Endodermal cell (in vitro differentiated cells): ENCODE measurements at regions not wholly inside any gene's neighbourhood (a gene's known extent, or its start where the extent isn't known, plus 50 kb on each side); places are given as distances from the start of the nearest gene placed in this dataset.

Experiments
- DNase-seq: peaks from one replicate; pipeline ENCODE4 v3.0.0-alpha.2; 2017
- H3K27ac ChIP-seq: 2 replicates; pipeline ENCODE4 v1.5.1; 2013; ENCODE audit warnings: mild to moderate bottlenecking, low read depth, low read length, moderate library complexity
- H3K27me3 ChIP-seq: 2 replicates; pipeline ENCODE4 v1.6.1; 2013; ENCODE audit warnings: mild to moderate bottlenecking, low read length, moderate library complexity; ENCODE audit not compliant: insufficient read depth, control insufficient read depth, poor library complexity, severe bottlenecking
- H3K36me3 ChIP-seq: 2 replicates; pipeline ENCODE4 v1.7.0; 2013; ENCODE audit warnings: mild to moderate bottlenecking, low read length, moderate library complexity; ENCODE audit not compliant: control insufficient read depth, insufficient read depth
- H3K4me1 ChIP-seq: one replicate; pipeline ENCODE4 v1.7.0; 2013; ENCODE audit warnings: low read length; ENCODE audit not compliant: control insufficient read depth, insufficient read depth
- H3K4me3 ChIP-seq: 2 replicates; pipeline ENCODE4 v1.5.1; 2013; ENCODE audit warnings: mild to moderate bottlenecking, low read length, moderate library complexity
- H3K9ac ChIP-seq: 2 replicates; pipeline ENCODE4 v1.6.1; 2013; ENCODE audit warnings: mild to moderate bottlenecking, low read length, moderate library complexity; ENCODE audit not compliant: poor library complexity, severe bottlenecking; ENCODE audit errors: extremely low read depth
- H3K9me3 ChIP-seq: 2 replicates; pipeline ENCODE4 v1.6.1; 2013; ENCODE audit warnings: mild to moderate bottlenecking, low read length, moderate library complexity; ENCODE audit not compliant: control insufficient read depth
- H3K27ac Mint-ChIP-seq: 2 replicates; pipeline ENCODE4 v1.8.0; 2020; ENCODE audit warnings: mixed read lengths
- H3K27me3 Mint-ChIP-seq: 2 replicates; pipeline ENCODE4 v1.8.0; 2021; ENCODE audit warnings: mild to moderate bottlenecking, mixed read lengths; ENCODE audit not compliant: insufficient read depth
- H3K36me3 Mint-ChIP-seq: 2 replicates; pipeline ENCODE4 v1.8.0; 2020; ENCODE audit warnings: low read depth, mixed read lengths
- H3K4me1 Mint-ChIP-seq: 2 replicates; pipeline ENCODE4 v1.8.0; 2020; ENCODE audit warnings: mixed read lengths
- H3K4me3 Mint-ChIP-seq: 2 replicates; pipeline ENCODE4 v1.8.0; 2020; ENCODE audit warnings: mild to moderate bottlenecking, moderate library complexity, mixed read lengths
- H3K9me3 Mint-ChIP-seq: 2 replicates; pipeline ENCODE4 v1.8.0; 2020; ENCODE audit warnings: mild to moderate bottlenecking, mixed read lengths
- WGBS, 2 experiments: methylation state at CpG; one replicate each; pipeline versions ENCODE4 v1.1.5 to v1.1.7; 2013; ENCODE audit warnings: missing lambda C conversion rate in 2 of 2, mixed read lengths in 1 of 2; ENCODE audit not compliant: insufficient coverage in 1 of 2, insufficient read length in 1 of 2; 5-methylcytosine and 5-hydroxymethylcytosine counted together
- TF ChIP-seq, protein P1 (sequence below): fragments of 200-600 bp; sonication (generic); conservative IDR thresholded peaks from 2 replicates; pipeline ENCODE4 v1.5.0; 2021; ENCODE audit warnings: antibody characterized with exemption, mild to moderate bottlenecking

DNA sequence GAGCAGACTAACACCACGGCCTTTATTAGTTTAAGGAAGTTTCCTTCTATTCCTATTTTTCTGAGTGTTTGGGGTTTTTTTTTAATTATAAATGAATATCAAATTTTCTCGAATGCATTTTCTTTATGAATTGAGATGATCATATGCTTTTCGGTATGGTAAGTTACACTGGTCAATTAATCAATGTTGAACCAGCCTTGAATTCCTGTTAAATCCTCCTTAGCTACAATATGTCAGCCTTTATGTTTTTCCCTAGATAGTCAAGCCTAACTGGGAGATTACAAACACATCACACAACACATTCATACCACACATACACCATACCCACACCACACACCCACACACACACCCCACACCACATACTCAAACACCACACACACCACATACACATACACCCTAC, 247.6 kb downstream of the BRD1 start:
- H3K27ac ChIP-seq = no peak overlapping the region
- no peak for DNase-seq
- H3K9ac ChIP-seq = no peak overlapping the region
- H3K27me3 ChIP-seq = no peaks in the 10 kb centered on the region
- 74 to 82% methylated on average over 2 to 3 of the region's 3 CpGs for WGBS, 2 experiments
- Mint-ChIP-seq H3K27me3 (no peaks in the 10 kb centered on the region), H3K4me3 (no peak overlapping the region), H3K9me3 (no peaks in the 10 kb centered on the region), H3K36me3 (no peaks in the 10 kb centered on the region), H3K27ac (no peak overlapping the region), H3K4me1 (no peaks in the 10 kb centered on the region)
- H3K36me3 ChIP-seq = no peaks in the 10 kb centered on the region
- H3K4me1 ChIP-seq = no peaks in the 10 kb centered on the region
- peaks cover 11% of the 10 kb centered on the region for H3K9me3 ChIP-seq
- TF ChIP-seq, protein P1, sequence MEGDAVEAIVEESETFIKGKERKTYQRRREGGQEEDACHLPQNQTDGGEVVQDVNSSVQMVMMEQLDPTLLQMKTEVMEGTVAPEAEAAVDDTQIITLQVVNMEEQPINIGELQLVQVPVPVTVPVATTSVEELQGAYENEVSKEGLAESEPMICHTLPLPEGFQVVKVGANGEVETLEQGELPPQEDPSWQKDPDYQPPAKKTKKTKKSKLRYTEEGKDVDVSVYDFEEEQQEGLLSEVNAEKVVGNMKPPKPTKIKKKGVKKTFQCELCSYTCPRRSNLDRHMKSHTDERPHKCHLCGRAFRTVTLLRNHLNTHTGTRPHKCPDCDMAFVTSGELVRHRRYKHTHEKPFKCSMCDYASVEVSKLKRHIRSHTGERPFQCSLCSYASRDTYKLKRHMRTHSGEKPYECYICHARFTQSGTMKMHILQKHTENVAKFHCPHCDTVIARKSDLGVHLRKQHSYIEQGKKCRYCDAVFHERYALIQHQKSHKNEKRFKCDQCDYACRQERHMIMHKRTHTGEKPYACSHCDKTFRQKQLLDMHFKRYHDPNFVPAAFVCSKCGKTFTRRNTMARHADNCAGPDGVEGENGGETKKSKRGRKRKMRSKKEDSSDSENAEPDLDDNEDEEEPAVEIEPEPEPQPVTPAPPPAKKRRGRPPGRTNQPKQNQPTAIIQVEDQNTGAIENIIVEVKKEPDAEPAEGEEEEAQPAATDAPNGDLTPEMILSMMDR = no peak
- no peak overlapping the region for H3K4me3 ChIP-seq

DNA sequence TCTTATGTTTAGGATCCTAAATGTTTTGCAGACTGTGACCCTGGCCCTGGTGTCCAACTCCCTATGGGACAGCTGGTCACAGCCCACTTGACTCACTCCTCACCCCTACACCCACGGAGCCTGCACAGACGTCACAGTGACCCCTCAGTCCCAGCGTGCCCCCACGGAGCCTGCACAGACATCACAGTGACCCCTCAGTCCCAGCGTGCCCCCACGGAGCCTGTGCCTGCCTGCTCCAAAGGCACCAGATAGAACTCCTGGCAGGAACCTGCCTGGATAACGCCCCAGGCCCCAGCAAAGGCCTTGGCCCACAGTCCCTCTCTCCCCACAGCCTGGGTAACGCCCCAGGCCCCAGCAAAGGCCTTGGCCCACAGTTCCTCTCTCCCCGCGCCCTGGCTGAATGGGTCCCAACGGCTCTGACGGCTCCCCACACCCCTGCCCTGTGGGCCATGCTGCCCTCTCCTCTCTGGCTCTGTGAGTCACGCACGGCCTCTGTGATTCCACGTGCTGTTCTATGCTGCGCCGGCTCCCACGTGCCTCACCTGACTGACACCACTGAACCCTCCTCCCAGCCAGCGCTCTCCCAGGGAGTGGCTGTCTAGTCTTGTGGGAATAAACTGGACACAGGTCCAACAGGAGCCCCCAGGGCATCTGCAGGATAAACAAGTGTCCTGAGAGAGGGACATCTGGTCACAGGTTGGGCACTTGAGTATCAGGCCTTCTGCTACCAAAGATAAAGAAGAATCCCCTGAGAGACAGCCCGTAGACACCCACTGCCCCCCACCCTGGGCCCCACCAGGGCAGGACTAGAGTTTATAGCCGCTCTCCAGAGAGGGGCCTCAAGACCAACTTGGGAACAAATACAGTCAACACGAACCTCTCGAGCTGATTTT, 250.3 kb downstream of the BRD1 start:
- DNase-seq = peak; percentile 37
- peaks cover 11% of the 10 kb centered on the region for H3K9me3 ChIP-seq

DNA sequence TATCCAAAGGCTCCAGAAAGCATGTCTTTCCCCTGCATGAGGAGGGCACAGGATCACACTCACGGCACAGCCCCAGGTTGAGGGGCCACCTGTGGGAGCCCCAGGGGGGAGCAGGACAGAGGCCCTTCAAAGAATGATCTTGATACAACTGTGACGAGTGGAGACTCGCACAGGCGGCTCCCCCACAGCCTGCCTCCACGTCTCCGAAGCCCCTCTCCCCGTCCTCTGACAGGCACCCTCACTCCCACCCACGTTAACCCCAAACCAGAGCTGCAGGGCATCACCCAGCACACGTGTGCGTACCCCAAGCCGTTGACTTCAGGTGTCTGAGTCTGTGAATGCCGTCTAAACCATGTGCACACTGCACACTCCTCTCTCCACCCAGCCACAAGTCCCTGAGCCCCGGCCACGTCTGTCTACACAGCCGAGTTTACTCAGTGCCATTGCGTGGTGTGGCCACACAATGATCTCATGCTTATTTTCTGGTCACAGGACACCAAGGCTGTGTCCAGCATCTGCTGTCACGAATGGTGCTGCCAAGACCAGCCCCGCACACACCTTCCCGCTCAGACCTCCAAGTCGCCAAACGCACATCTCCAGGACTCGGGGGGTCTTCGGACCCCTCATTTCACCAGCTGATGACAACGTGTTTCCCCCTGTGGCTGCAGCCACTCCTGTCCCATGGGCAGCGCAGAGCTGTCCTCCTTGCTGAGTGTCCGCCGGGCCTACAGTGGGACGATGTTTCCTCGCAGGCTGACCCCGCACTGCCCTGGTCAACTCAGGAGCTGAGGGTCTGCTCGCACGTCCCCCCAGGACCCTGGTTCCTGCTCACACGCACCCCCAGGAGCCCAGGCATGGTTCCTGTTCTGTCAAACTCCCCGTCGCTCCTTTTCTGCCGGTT, 251.2 kb downstream of the BRD1 start:
- no peaks in the 10 kb centered on the region for H3K4me1 Mint-ChIP-seq
- DNase-seq = peak; percentile 22
- Histone ChIP-seq H3K9ac (no peak overlapping the region), H3K27me3 (no peaks in the 10 kb centered on the region), H3K9me3 (peaks cover 11% of the 10 kb centered on the region), H3K27ac (no peak overlapping the region), H3K4me3 (no peak overlapping the region), H3K36me3 (no peaks in the 10 kb centered on the region), H3K4me1 (no peaks in the 10 kb centered on the region)
- no peak overlapping the region for H3K4me3 Mint-ChIP-seq
- H3K9me3 Mint-ChIP-seq = no peaks in the 10 kb centered on the region
- 90 to 92% methylated on average over 22 to 36 of the region's 36 CpGs for WGBS, 2 experiments
- H3K36me3 Mint-ChIP-seq = no peaks in the 10 kb centered on the region
- no peaks in the 10 kb centered on the region for H3K27me3 Mint-ChIP-seq
- no peak overlapping the region for H3K27ac Mint-ChIP-seq
- TF ChIP-seq, protein P1 = no peak

More for the DNA sequence above, 250.3 kb downstream of the BRD1 start:
- H3K27me3 Mint-ChIP-seq = no peaks in the 10 kb centered on the region
- H3K9me3 Mint-ChIP-seq = no peaks in the 10 kb centered on the region
- no peak overlapping the region for H3K27ac Mint-ChIP-seq
- H3K4me1 Mint-ChIP-seq = no peaks in the 10 kb centered on the region
- no peak overlapping the region for H3K27ac ChIP-seq
- no peaks in the 10 kb centered on the region for H3K4me1 ChIP-seq
- H3K9ac ChIP-seq = no peak overlapping the region
- WGBS, 2 experiments = 92 to 95% methylated on average over 10 to 23 of the region's 23 CpGs
- H3K4me3 Mint-ChIP-seq = no peak overlapping the region
- no peak overlapping the region for H3K4me3 ChIP-seq
- no peaks in the 10 kb centered on the region for H3K36me3 Mint-ChIP-seq
- no peaks in the 10 kb centered on the region for H3K36me3 ChIP-seq
- H3K27me3 ChIP-seq = no peaks in the 10 kb centered on the region
- TF ChIP-seq, protein P1 = no peak
